ENCODE measurements at regions not wholly inside any gene's neighbourhood (a gene's known extent, or its start where the extent isn't known, plus 50 kb on each side); places are given as distances from the start of the nearest gene placed in this dataset.
"Not testable (repeated sequence)": the region's sequence is repeated elsewhere in the genome, so short reads cannot be mapped to it uniquely, and the experiment has no call there.

- no peak for DNase-seq
These were observed 50.0 kb upstream of the ALDH1B1 start for GRCh38 chr9:38342532-38342931.

DNA sequence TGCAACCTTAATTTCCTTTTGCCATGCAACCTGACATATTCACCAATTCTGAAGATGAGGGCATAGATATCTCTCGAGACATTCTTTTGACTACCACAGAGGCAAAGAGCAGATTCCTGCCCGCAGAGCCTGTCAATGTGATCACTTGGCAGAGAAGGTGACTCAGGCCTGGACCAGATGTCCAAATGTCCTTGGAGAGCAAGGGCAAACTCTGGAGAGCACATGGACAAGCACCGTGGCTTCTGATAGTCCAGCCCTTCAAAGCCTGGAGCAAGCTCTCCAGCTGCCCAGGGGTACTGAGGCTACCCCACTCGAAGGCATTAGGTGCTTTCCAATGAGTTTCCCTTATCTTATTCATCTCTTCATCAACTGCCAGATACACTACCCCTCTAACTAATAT lies 50.4 kb upstream of the ALDH1B1 start:
- no peak for DNase-seq

DNA sequence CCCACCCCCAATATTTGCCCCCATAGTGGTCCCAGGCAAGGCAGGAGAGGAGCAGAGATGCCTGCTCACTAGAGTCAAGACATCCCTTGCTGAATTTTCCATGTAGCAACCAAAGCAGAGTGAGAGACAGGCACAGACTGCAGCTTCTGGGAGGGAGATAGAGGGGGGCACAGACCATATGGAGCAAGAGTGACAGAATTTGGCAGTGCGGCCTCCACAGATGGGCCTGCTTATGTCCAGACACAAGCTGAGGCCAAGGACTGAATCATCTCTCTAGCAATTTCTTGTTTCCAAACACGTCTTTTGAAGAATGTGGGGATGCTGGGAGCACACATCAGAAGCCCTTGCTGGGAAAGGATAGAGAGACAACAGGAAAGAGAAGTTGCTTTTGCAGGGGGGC lies 53.0 kb upstream of the ALDH1B1 start:
- DNase-seq = no peak

DNA sequence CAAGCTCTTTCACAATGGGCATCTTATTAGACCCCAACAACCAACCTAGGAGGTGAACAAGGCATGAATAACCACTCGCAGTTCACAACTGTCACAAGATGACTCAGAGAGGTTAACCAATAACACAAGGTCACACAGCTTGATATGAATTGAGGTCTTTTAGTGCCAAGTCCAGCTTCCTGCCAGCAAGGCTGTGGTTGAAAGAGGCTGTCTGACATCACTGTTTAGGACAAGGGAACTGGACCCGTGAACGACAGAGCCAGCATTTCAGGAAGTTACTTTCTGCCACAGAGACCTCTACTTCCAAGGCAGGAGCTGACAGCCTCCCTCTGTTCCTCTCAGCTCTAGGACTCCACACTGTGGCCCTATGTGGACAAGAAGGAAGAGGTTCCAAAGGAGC lies 53.4 kb upstream of the ALDH1B1 start:
- DNase-seq = no peak

GRCh38 chr9:38338342-38339018 lies 54.0 kb upstream of the ALDH1B1 start:
- no peak for DNase-seq

DNA sequence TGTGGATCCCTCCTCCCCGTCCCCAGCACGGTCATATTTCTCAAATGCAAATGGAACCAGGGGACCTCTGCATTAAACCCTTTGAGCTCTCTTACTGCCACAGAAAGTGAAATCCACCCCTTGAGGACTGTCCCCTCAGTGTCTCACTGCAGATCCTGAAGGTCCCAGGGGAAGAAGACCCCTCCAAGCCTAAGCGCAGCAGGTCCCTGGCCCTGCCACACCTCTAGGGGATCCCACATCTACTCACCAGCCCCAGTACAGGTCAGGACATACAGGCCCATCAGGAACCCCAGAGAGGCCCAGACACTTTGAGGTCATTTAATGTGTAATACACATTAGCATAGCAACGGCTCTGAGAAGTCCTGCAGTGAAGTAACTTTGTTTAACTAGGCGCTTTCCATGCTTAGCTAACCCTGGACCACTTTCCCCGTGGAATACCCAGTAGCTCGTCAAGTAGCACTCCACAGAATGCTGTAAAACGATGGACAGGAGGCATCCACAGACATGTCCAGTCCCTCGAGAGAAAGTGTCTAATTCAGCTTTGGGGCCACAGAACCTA lies 54.7 kb upstream of the ALDH1B1 start:
- DNase-seq = peak; percentile 24

- no peak for DNase-seq
These were observed 55.3 kb upstream of the ALDH1B1 start for GRCh38 chr9:38337181-38337580.

- peak; percentile 30 for DNase-seq
These were observed 56.2 kb upstream of the ALDH1B1 start for GRCh38 chr9:38336341-38336740.

GRCh38 chr9:38335686-38336085 lies 56.8 kb upstream of the ALDH1B1 start:
- DNase-seq = no peak

DNA sequence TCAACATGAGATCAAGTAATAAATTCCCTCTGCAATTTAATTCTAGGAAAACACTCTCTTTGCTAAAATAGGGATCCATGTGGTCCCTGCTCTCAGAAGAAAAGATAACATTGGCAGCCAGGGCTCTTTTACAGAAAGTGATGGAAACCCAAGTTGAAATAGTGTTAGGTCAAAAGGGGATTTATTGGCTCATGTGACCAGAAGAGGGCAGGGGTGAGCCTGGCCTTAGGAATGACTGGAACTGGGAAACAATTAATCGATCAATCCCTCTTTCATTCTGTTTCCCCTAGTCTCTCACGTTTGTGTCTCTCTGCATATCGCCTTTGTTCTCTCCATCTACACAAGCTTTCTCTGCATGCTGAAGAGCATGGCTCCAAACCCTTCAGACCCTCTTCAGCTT lies 58.3 kb upstream of the ALDH1B1 start:
- no peak for DNase-seq

- no peak for DNase-seq
These were observed 59.5 kb upstream of the ALDH1B1 start for GRCh38 chr9:38333047-38333446.

DNA sequence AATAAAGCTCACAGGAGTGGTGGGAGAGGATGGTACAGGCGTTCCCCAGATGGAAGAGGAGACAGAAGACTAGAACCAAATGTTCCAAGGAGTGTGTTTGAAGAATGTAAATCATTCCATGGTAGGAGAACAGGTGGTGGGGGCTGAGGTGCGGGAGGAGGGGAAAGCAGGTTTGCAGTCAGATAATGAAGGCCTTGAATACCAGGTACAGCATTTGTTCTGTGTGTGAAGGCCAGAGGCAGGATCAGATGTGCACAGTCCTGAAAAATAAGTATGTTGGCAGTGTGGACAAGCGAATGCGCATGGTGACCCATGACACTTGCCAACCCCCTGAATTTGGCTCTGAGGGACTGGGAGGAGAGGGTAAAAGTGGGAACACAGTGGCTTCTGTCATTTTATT lies 59.9 kb upstream of the ALDH1B1 start:
- DNase-seq = no peak

- DNase-seq = no peak
These were observed 61.4 kb upstream of the ALDH1B1 start for GRCh38 chr9:38331141-38331540.

- no peak for DNase-seq
These were observed 62.5 kb upstream of the ALDH1B1 start for GRCh38 chr9:38329968-38330367.

GRCh38 chr9:38328765-38329164 lies 63.7 kb upstream of the ALDH1B1 start:
- DNase-seq = no peak

DNA sequence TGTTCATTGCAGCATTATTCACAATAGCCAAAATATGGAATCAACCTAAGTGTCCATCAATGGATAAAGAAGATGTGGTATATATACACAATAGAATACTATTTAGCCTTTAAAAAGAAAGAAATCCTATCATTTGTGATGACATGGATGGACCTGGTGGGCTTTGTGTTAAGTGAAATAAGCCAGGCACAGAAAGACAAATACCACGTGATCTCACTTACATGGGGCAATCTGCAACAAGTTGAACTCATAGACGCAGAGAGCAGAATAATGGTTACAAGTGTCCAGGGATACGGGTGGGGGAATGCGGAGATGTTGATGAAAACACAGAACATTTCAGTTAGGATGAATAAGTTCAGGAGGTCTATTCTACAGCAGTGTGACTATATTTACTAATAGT lies 66.4 kb upstream of the ALDH1B1 start:
- no peak for DNase-seq

- DNase-seq = not testable (repeated sequence)
These were observed 68.3 kb upstream of the ALDH1B1 start for GRCh38 chr9:38324213-38324612.

GRCh38 chr9:38322937-38323336 lies 69.6 kb upstream of the ALDH1B1 start:
- DNase-seq = no peak

DNA sequence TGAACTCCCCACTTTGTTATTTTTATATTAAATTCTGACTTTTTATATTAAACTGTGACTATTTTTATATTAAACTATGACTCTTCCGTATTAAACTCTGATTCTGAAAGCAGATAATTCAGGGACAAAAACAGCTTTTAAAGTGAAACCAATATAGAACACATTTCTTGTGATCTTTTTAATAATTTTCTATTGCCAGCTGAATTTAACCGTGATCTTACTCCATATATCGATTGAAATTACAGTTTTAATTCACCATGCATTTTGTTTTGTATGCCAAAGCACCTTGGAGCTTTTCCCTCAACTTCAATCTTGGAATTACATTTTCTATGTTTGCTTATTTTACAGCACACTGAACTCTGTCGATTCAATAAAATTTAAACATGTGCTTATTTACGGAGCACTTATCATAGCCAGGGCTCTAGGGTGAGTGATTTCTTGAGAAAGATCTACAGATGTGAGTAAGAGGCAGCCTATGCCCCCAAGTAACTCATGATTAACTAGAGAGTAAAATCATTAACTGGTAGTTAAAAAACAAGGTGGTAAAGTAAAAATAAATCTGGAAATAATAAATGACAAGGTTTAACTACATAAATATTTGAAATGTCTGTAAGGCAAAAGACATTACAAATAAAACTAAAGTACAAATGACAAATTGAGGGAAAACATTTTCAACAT lies 72.9 kb upstream of the ALDH1B1 start:
- no peak for DNase-seq

GRCh38 chr9:38318759-38319495 lies 73.6 kb upstream of the ALDH1B1 start:
- DNase-seq = no peak

GRCh38 chr9:38316166-38316780 lies 76.2 kb upstream of the ALDH1B1 start:
- DNase-seq = no peak

- DNase-seq = no peak
These were observed 77.4 kb upstream of the ALDH1B1 start for GRCh38 chr9:38315085-38315595.

DNA sequence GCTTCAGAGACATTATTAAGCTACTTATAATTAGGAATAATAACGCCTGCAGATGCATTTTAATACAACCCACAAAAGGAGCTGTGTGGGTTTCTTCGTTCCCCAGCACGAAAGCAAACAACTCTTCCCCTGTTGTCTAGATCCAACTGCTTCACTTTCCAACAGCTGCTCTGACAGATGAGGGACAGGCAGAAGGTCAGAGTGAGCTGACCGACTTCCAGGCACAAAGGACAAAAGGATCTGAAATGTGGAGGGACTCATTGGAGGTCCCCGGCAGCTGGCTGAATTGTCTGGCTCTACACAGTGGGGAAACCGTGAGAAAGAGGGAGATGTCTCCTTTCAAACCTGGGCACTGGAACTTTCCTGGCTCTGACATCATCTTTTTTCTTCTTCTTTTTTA lies 79.1 kb upstream of the ALDH1B1 start:
- DNase-seq = no peak
